BLaER1 treated with 17β-estradiol and CSF1 and Interleukin-3, amounts not matched to agents 10 nM and 100 nM (cell line): ENCODE measurements at regions not wholly inside any gene's neighbourhood (a gene's known extent, or its start where the extent isn't known, plus 50 kb on each side); places are given as distances from the start of the nearest gene placed in this dataset.
A peak's percentile ranks its signal among the peaks of the same experiment; 100 is the strongest.
"Not testable (repeated sequence)": the region's sequence is repeated elsewhere in the genome, so short reads cannot be mapped to it uniquely, and the experiment has no call there.

Source experiments
- H3K27ac ChIP-seq, 11 experiments: shearing (Covaris generic); formaldehyde crosslinking; 2 replicates each; pipeline ENCODE4 v1.8.1; 2022
- H3K27me3 ChIP-seq, 11 experiments: shearing (Covaris generic); formaldehyde crosslinking; 2 replicates each; pipeline ENCODE4 v1.8.1; 2022
- H3K36me3 ChIP-seq, 11 experiments: shearing (Covaris generic); formaldehyde crosslinking; 2 replicates each; pipeline ENCODE4 v1.8.1; 2022
- H3K4me1 ChIP-seq, 10 experiments: shearing (Covaris generic); formaldehyde crosslinking; 2 replicates each; pipeline ENCODE4 v1.8.1; 2022
- H3K4me2 ChIP-seq, 11 experiments: shearing (Covaris generic); formaldehyde crosslinking; 2 replicates each; pipeline ENCODE4 v1.8.1; 2022
- H3K4me3 ChIP-seq, 10 experiments: shearing (Covaris generic); formaldehyde crosslinking; 2 replicates each; pipeline ENCODE4 v1.8.1; 2022
- H3K9ac ChIP-seq, 11 experiments: shearing (Covaris generic); formaldehyde crosslinking; 2 replicates each; pipeline ENCODE4 v1.8.1; 2022
- H3K9me3 ChIP-seq, 11 experiments: shearing (Covaris generic); formaldehyde crosslinking; replicated peaks in 1 of 11; 2 replicates each; pipeline ENCODE4 v1.8.1; 2022
- H4K20me1 ChIP-seq, 11 experiments: shearing (Covaris generic); formaldehyde crosslinking; 2 replicates each; pipeline ENCODE4 v1.8.1; 2022
- Cebpa-rat ChIP-seq, 11 experiments: shearing (Covaris generic); IDR thresholded peaks; 2 replicates each; pipeline ENCODE4 v1.8.1; 2022

- not testable (repeated sequence) for H3K4me2 ChIP-seq, H3K9me3 ChIP-seq, H3K4me3 ChIP-seq, H3K9ac ChIP-seq, H4K20me1 ChIP-seq, H3K36me3 ChIP-seq, H3K27ac ChIP-seq, H3K4me1 ChIP-seq, H3K27me3 ChIP-seq
Observed at GRCh38 chr4:121616449-121616848, 80.3 kb downstream of the ANXA5 start.

- H3K4me3 ChIP-seq: no peak overlapping the region
- no peaks in the 10 kb centered on the region for H3K36me3 ChIP-seq
- no peaks in the 10 kb centered on the region for H4K20me1 ChIP-seq
- H3K4me1 ChIP-seq: no peaks in the 10 kb centered on the region
- H3K27me3 ChIP-seq: no peaks in the 10 kb centered on the region
- no peak overlapping the region for H3K9ac ChIP-seq
- no peaks in the 10 kb centered on the region for H3K9me3 ChIP-seq
- no peak overlapping the region for H3K4me2 ChIP-seq
- no peak overlapping the region for H3K27ac ChIP-seq
- no peak for TF ChIP-seq Cebpa-rat (IDR thresholded peaks at IDR 0.05)
Observed at GRCh38 chr4:121614101-121614500, 82.7 kb downstream of the ANXA5 start.

GRCh38 chr4:121599049-121599448 is 97.7 kb downstream of the ANXA5 start:
- Histone ChIP-seq H3K9ac (no peak overlapping the region), H3K36me3 (no peaks in the 10 kb centered on the region), H3K9me3 (0 out of 22 replicates have a peak, but pooled peaks cover 0 to 4% (median 0%) of the 10 kb centered on the region in 11 experiments), H3K4me3 (no peak overlapping the region), H4K20me1 (no peaks in the 10 kb centered on the region), H3K27me3 (no peaks in the 10 kb centered on the region), H3K4me2 (no peak overlapping the region), H3K27ac (no peak overlapping the region), H3K4me1 (no peaks in the 10 kb centered on the region)
- no peak for TF ChIP-seq Cebpa-rat (IDR thresholded peaks at IDR 0.05)

- Histone ChIP-seq H3K4me2 (no peak overlapping the region), H3K27ac (no peak overlapping the region), H3K4me3 (no peak overlapping the region), H3K9ac (no peak overlapping the region), H3K4me1 (no peaks in the 10 kb centered on the region), H3K27me3 (no peaks in the 10 kb centered on the region), H4K20me1 (no peaks in the 10 kb centered on the region), H3K36me3 (no peaks in the 10 kb centered on the region), H3K9me3 (no peaks in the 10 kb centered on the region)
- TF ChIP-seq Cebpa-rat (IDR thresholded peaks at IDR 0.05): no peak
Observed at GRCh38 chr4:121597346-121597934, 99.3 kb downstream of the ANXA5 start.

- no peak overlapping the region for H3K4me2 ChIP-seq
- no peak overlapping the region for H3K4me3 ChIP-seq
- no peaks in the 10 kb centered on the region for H3K27me3 ChIP-seq
- peak in 3 of 11 experiments; percentile 28 to 55 (median 48); a peak in 3 of 22 replicates for TF ChIP-seq Cebpa-rat (IDR thresholded peaks at IDR 0.05)
- no peaks in the 10 kb centered on the region for H3K9me3 ChIP-seq
- no peak overlapping the region for H3K27ac ChIP-seq
- H3K4me1 ChIP-seq: no peaks in the 10 kb centered on the region
- no peak overlapping the region for H3K9ac ChIP-seq
- H4K20me1 ChIP-seq: no peaks in the 10 kb centered on the region
- H3K36me3 ChIP-seq: no peaks in the 10 kb centered on the region
Observed at GRCh38 chr4:121594796-121595526, 101.8 kb downstream of the ANXA5 start.

GRCh38 chr4:121593760-121594159 is 103.0 kb downstream of the ANXA5 start:
- H3K27ac ChIP-seq: no peak overlapping the region

GRCh38 chr4:121592257-121592656 is 104.5 kb downstream of the ANXA5 start:
- H4K20me1 ChIP-seq, H3K9ac ChIP-seq, H3K4me3 ChIP-seq, H3K4me1 ChIP-seq, H3K36me3 ChIP-seq, H3K9me3 ChIP-seq, H3K27me3 ChIP-seq, H3K4me2 ChIP-seq, H3K27ac ChIP-seq: not testable (repeated sequence)

More at GRCh38 chr4:121593760-121594159, 103.0 kb downstream of the ANXA5 start:
- H3K4me1 ChIP-seq: no peaks in the 10 kb centered on the region
- H3K27me3 ChIP-seq: no peaks in the 10 kb centered on the region
- no peaks in the 10 kb centered on the region for H3K9me3 ChIP-seq
- H3K4me3 ChIP-seq: no peak overlapping the region
- H3K36me3 ChIP-seq: no peaks in the 10 kb centered on the region
- no peak for TF ChIP-seq Cebpa-rat (IDR thresholded peaks at IDR 0.05)
- no peaks in the 10 kb centered on the region for H4K20me1 ChIP-seq
- no peak overlapping the region for H3K4me2 ChIP-seq
- no peak overlapping the region for H3K9ac ChIP-seq

GRCh38 chr4:121584836-121585235 is 111.9 kb downstream of the ANXA5 start:
- Histone ChIP-seq H3K9me3 (no peaks in the 10 kb centered on the region), H3K27me3 (no peaks in the 10 kb centered on the region), H3K36me3 (no peaks in the 10 kb centered on the region), H4K20me1 (no peaks in the 10 kb centered on the region), H3K4me1 (peaks cover 0 to 5% (median 0%) of the 10 kb centered on the region in 10 experiments; a peak in 1 of 20 replicates), H3K27ac (no peak overlapping the region), H3K9ac (no peak overlapping the region), H3K4me3 (no peak overlapping the region), H3K4me2 (no peak overlapping the region)
- TF ChIP-seq Cebpa-rat (IDR thresholded peaks at IDR 0.05): no peak

- H3K9ac ChIP-seq: no peak overlapping the region
- H3K27me3 ChIP-seq: no peaks in the 10 kb centered on the region
- no peaks in the 10 kb centered on the region for H3K36me3 ChIP-seq
- no peak for TF ChIP-seq Cebpa-rat (IDR thresholded peaks at IDR 0.05)
- peaks cover 0 to 5% (median 0%) of the 10 kb centered on the region in 10 experiments; a peak in 1 of 20 replicates for H3K4me1 ChIP-seq
- no peak overlapping the region for H3K4me2 ChIP-seq
- no peak overlapping the region for H3K27ac ChIP-seq
- no peaks in the 10 kb centered on the region for H4K20me1 ChIP-seq
- no peak overlapping the region for H3K4me3 ChIP-seq
- no peaks in the 10 kb centered on the region for H3K9me3 ChIP-seq
Observed at GRCh38 chr4:121583396-121583795, 113.4 kb downstream of the ANXA5 start.

- no peaks in the 10 kb centered on the region for H4K20me1 ChIP-seq
- no peak overlapping the region for H3K4me3 ChIP-seq
- no peak overlapping the region for H3K27ac ChIP-seq
- no peak overlapping the region for H3K4me2 ChIP-seq
- H3K27me3 ChIP-seq: no peaks in the 10 kb centered on the region
- H3K4me1 ChIP-seq: peaks cover 0 to 5% (median 0%) of the 10 kb centered on the region in 10 experiments; a peak in 1 of 20 replicates
- no peak overlapping the region for H3K9ac ChIP-seq
- H3K36me3 ChIP-seq: no peaks in the 10 kb centered on the region
- H3K9me3 ChIP-seq: no peaks in the 10 kb centered on the region
- no peak for TF ChIP-seq Cebpa-rat (IDR thresholded peaks at IDR 0.05)
Observed at GRCh38 chr4:121582296-121582695, 114.5 kb downstream of the ANXA5 start.

- not testable (repeated sequence) for H4K20me1 ChIP-seq, H3K27me3 ChIP-seq, H3K4me1 ChIP-seq, H3K36me3 ChIP-seq, H3K4me2 ChIP-seq, H3K4me3 ChIP-seq, H3K27ac ChIP-seq, H3K9ac ChIP-seq, H3K9me3 ChIP-seq
Observed at GRCh38 chr4:121575392-121575791, 121.4 kb downstream of the ANXA5 start.
